ENCODE measurements at regions not wholly inside any gene's neighbourhood (a gene's known extent, or its start where the extent isn't known, plus 50 kb on each side); places are given as distances from the start of the nearest gene placed in this dataset.
"Not testable (repeated sequence)": the region's sequence is repeated elsewhere in the genome, so short reads cannot be mapped to it uniquely, and the experiment has no call there.

- DNase-seq (ENCODE audit: low read depth), result no peak
These were observed 460.0 kb upstream of the NOX3 start for GRCh38 chr6:155915651-155916050.

DNA sequence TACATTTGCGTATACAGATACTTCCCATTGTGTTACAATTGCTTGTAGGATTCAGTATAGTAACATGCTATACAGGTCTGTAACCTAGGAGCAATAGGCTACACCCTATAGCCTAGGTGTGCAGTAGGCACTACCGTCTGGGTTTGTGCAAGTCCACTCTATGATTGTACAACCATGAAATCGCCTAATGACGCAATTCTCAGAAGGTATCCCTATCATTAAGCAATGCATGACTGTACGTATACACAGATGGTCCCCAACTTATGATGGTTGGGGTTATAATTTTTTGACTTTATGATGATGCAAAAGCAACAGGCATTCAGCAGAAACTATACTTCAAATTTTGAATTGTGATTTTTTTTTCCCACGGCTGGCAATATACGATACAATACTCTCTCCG lies 458.2 kb upstream of the NOX3 start:
- DNase-seq (ENCODE audit: low read depth), result no peak

DNA sequence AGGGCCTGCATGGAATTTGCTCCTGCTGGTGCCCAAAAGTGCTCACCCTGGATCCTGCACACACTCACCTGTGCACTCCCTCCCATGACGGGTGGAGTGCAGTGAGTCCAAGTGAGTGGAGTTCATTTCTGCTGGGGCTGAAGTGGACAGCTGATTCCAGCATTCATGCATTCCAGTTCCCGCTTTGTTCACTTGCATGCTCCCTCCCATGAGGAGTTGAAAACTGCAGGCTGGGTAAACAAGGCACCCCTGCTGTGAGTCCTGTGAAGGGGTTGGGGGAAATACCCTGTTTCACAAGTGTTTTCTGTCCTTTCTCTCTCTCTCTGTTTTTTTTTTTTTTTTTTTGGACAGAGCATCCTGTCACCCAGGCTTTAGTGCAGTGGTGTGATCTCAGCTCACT lies 454.1 kb upstream of the NOX3 start:
- no peak for DNase-seq (ENCODE audit: low read depth)

- DNase-seq (ENCODE audit: low read depth), result no peak
These were observed 440.0 kb upstream of the NOX3 start for GRCh38 chr6:155895641-155896040.

- no peak for DNase-seq (ENCODE audit: low read depth)
These were observed 439.1 kb upstream of the NOX3 start for GRCh38 chr6:155894758-155895157.

- no peak for DNase-seq (ENCODE audit: low read depth)
These were observed 438.6 kb upstream of the NOX3 start for GRCh38 chr6:155894262-155894661.

DNA sequence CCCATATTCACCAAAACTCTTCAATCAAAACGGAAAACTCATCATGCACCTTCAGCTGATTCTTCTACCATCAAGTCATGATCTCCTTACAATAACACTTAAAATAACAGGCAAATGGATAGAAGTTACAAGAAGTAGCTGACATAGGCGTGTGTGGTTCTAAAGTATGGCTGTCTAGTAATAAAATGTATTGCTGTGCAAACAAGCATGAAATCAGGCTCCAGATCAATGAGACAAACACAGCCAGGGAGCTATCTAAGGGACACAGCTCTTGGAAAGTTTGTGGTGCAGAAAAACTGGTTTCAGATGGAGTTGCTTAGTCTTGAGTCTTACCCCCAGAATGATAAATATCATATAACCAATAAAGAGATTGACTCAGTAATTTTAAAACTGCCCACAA lies 434.8 kb upstream of the NOX3 start:
- no peak for DNase-seq (ENCODE audit: low read depth)

DNA sequence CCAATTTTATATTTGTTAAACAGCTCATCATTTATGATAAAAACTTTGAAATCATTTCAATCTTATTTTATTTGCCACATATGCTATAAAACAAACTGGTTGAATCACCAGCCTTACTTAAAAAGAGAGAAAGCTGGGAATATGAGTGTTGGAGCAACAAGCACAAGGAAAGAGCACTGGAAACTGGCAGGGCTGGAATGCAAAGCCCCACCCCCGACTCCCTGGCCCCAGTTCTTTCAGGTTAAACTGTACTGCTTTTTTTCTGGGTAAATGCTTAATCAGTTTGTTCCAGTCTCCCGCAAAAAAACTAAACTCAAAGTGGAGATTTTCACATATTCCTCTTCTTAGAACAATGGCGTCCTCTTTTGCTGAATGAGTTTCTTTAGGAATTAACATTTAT lies 433.8 kb upstream of the NOX3 start:
- DNase-seq (ENCODE audit: low read depth), result no peak

DNA sequence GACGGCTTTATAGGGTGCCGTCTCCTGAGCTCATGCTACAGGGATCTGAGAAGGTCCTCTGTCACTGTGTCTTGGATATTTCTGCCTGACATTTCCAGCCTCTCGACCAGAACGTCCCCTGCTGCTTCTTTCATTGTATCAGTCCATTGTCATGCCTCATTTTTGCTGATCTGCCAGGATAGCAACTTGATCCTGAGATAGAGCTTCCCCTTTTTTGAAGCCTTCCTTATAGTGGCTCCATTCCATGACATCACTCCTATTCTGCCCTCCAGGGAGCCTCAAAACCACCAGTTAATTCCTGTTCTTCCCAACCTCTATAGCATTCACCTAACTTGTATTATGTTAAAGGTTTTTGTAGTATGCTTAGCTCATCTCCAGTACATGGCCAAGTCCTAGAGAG lies 431.8 kb upstream of the NOX3 start:
- no peak for DNase-seq (ENCODE audit: low read depth)

- DNase-seq (ENCODE audit: low read depth), result no peak
These were observed 428.1 kb upstream of the NOX3 start for GRCh38 chr6:155883741-155884140.

GRCh38 chr6:155883334-155883731 lies 427.7 kb upstream of the NOX3 start:
- no peak for DNase-seq (ENCODE audit: low read depth)

DNA sequence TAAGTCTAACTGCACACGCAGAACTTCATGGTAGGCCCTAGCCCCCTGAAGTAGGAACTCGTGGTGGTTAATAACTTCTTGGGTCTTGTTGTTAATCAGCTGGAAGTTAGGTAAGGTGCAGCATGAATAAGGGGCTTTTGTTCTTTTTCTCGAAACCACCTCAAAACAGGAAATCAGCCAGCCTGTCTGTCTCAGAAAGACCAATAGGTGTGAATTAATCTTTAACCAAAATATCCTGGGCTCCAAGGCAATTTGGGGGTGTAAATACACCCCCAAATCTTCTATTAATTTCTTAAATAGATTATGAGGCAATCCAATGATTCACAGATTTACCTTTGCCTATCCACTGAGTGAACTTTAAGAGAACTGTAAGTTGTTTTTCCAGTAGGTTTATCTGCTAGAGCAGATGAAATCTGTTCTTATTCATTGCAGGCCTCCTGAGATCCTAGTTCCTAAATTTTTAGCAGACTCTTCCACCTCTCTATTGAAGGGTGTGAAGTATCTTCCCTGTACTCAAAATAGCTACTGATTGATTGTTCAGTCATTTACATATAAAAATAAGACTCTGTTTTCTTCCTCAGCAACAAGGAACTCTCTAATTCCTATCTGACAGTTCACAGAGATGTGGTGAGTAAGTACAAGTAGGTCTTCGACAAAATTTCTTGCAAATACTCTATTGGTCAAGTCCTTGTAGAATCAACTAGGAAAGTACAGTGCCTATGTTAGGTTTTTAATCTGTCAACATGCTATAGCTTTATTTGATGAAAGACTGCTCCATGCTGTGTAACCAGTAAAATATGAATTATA lies 427.1 kb upstream of the NOX3 start:
- DNase-seq (ENCODE audit: low read depth), result no peak

GRCh38 chr6:155881826-155882526 lies 426.3 kb upstream of the NOX3 start:
- no peak for DNase-seq (ENCODE audit: low read depth)

GRCh38 chr6:155880900-155881299 lies 425.3 kb upstream of the NOX3 start:
- no peak for DNase-seq (ENCODE audit: low read depth)

DNA sequence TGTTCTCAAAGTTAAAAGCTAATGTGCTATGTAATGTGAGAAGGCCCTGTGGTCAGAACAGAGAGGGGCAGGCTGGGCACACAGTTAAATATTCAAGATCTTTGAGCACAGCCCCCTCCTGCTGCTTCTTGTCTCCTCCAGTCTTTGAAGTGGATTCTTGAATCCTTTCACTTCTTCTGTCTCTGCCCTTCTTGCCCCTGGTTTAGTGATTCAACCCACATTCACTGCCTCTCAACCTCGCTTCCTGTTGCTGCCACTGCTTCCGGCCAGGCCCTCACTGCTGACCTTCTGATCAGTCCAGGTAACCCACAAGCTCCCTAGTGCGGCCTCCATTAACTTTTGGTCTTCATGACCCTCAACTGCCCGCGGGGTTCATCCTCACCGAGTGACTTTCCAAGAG lies 417.3 kb upstream of the NOX3 start:
- no peak for DNase-seq (ENCODE audit: low read depth)

DNA sequence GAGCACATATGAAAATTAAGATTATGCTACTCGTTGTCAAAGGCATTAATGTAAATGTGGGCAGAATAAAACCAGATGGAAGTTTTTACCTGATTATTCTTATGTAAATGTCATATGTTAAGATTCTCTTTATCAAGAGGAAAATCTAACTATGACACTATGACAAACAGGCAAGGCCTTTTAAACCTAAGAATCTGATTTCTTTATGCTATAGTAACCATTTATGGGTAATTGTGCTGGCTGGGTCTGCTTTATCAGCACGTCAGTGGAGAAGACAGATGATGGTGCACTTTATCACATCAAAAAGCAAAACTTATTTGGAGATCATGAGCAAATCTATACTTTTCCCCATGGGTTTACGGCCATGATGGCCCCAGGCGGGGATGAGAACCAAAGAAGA lies 412.0 kb upstream of the NOX3 start:
- DNase-seq (ENCODE audit: low read depth), result no peak

DNA sequence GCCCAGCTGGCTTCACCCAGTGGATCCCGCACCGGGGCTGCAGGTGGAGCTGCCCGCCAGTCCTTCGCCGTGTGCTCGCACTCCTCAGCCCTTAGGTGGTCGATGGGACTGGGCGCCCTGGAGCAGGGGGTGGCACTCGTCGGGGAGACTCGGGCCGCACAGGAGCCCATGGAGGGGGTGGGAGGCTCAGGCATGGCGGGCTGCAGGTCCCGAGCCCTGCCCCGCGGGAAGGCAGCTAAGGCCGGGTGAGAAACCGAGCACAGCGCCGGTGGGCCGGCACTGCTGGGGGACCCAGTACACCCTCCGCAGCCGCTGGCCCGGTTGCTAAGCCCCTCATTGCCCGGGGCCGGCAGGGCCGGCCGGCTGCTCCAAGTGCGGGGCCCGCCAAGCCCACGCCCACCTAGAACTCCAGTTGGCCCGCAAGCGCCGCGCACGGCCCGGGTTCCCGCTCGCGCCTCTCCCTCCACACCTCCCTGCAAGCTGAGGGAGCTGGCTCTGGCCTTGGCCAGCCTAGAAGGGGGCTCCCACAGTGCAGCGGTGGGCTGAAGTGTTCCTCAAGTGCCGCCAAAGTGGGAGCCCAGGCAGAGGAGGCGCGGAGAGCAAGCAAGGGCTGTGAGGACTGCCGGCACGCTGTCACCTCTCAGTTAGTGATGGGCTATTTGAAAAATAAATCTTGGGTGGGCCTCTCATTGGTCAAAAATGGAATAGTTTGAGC lies 411.2 kb upstream of the NOX3 start:
- not testable (repeated sequence) for DNase-seq (ENCODE audit: low read depth)

GRCh38 chr6:155861821-155862220 lies 406.2 kb upstream of the NOX3 start:
- no peak for DNase-seq (ENCODE audit: low read depth)

GRCh38 chr6:155858906-155859305 lies 403.3 kb upstream of the NOX3 start:
- not testable (repeated sequence) for DNase-seq (ENCODE audit: low read depth)

- no peak for DNase-seq (ENCODE audit: low read depth)
These were observed 399.1 kb upstream of the NOX3 start for GRCh38 chr6:155854787-155855186.

DNA sequence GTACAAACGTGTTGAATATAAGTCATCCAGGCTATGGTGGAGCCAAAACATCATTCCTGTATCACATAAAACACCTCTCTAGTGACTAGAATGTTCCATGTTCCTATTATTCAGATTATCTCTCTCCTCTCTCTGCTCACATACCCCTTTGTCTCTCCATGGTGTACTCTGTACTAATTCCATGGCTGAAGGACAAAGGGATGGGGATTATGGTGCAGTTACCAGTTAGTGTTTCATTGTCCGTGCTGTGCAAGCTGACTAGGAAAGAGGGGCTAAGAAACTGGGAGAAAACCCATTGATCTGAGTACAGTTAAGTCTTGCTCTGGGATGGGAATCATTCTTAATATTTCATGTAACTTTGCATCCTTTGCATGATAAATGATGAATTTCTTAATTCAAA lies 397.4 kb upstream of the NOX3 start:
- DNase-seq (ENCODE audit: low read depth), result no peak

DNA sequence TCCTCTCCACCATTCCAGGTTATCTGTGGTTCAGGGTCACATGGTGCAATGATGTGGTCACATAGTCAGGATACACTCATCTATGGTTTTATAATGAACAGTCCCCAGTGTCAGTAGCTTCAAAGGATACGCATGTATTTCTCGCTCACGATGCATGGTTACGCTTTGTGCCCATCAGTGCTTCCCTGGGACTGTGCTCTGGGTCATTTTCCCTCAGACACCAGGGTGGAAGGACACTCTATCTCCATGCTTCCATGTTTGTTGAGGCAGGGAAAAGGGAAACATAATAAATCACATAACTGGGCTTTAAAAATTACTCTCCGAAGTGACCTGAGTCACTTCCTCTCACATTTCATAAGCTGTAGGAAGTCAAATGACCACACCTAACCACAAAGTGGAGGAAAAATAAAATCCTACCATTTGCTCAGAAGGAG lies 394.8 kb upstream of the NOX3 start:
- no peak for DNase-seq (ENCODE audit: low read depth)

GRCh38 chr6:155847711-155848110 lies 392.1 kb upstream of the NOX3 start:
- DNase-seq (ENCODE audit: low read depth), result no peak

All from stimulated activated CD8-positive, alpha-beta memory T cell treated with anti-CD3 and anti-CD28 coated beads, Interleukin-15, amount 100 ng/mL, for 24 hours (primary cell).